ENCODE measurements at regions not wholly inside any gene's neighbourhood (a gene's known extent, or its start where the extent isn't known, plus 50 kb on each side); places are given as distances from the start of the nearest gene placed in this dataset.

DNA sequence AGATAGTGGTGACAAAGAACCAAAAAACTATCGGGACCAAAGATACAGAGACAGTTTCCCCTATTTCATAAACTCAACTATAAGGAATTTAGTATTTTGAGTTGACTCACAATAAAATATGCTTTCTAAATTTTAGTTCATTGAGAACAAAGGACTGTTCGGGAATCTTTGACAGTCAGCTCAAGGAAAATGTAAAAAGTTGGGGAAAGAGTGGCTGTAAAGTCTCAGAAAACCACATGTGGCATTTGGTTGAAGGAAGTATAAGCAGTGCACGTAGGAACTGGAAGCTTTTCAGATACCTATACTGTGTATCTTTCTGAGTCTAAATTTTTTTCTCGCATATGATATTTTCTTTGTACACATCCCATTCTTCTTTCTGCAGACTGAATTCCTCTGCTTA lies 688.9 kb downstream of the KCNA4 start:
- DNase-seq (no peak), ATAC-seq (no peak)
- intact Hi-C loops (cut with DNase I) = loop anchor here in 1 of 10 donors (5.0 kb wide), 1 partner anchor 1631 kb away; no protein-coding TSS in a partner anchor
- WGBS, 2 donors = 78 to 88% methylated on average over 4 of the region's 4 CpGs
- H3K9me3 ChIP-seq = no peaks in the 10 kb centered on the region
- H3K27me3 ChIP-seq = peaks cover 0 to 2% (median 0%) of the 10 kb centered on the region in 7 donors
- no peaks in the 10 kb centered on the region for H3K4me1 ChIP-seq
- H3K27ac ChIP-seq = no peak overlapping the region
- TF ChIP-seq, protein P1, sequence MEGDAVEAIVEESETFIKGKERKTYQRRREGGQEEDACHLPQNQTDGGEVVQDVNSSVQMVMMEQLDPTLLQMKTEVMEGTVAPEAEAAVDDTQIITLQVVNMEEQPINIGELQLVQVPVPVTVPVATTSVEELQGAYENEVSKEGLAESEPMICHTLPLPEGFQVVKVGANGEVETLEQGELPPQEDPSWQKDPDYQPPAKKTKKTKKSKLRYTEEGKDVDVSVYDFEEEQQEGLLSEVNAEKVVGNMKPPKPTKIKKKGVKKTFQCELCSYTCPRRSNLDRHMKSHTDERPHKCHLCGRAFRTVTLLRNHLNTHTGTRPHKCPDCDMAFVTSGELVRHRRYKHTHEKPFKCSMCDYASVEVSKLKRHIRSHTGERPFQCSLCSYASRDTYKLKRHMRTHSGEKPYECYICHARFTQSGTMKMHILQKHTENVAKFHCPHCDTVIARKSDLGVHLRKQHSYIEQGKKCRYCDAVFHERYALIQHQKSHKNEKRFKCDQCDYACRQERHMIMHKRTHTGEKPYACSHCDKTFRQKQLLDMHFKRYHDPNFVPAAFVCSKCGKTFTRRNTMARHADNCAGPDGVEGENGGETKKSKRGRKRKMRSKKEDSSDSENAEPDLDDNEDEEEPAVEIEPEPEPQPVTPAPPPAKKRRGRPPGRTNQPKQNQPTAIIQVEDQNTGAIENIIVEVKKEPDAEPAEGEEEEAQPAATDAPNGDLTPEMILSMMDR (IDR thresholded peaks at IDR 0.05) = no peak
- no peaks in the 10 kb centered on the region for H3K36me3 ChIP-seq
- no peak overlapping the region for H3K4me3 ChIP-seq

DNA sequence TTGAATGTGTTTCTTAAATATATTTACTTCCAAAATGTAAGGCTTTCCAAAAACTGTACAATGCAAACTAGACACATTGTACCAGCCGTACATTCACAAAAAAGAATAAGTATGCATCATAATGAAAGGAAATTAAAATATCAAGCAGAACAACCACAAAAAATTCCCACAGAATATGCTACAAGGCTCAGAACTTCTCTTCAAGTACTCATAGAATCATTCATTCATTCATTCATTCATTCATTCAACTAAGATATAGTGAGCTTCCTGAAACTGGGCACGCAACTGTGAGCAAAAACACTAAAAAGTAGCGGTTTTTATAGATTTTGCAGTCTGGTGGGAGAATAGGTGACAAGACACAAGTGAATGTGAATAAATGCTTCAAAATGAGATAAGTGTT lies 690.1 kb downstream of the KCNA4 start:
- ATAC-seq = no peak
- 90 to 97% methylated on average over 3 of the region's 3 CpGs for WGBS, 2 donors
- Histone ChIP-seq H3K9me3 (no peaks in the 10 kb centered on the region), H3K4me1 (no peaks in the 10 kb centered on the region), H3K27me3 (no peaks in the 10 kb centered on the region), H3K27ac (no peak overlapping the region), H3K4me3 (no peak overlapping the region), H3K36me3 (no peaks in the 10 kb centered on the region)
- TF ChIP-seq, protein P1 (IDR thresholded peaks at IDR 0.05) = no peak
- intact Hi-C loops (cut with DNase I) = loop anchor here in 1 of 10 donors (5.0 kb wide), 1 partner anchor 1629 kb away; no protein-coding TSS in a partner anchor
- no peak for DNase-seq

DNA sequence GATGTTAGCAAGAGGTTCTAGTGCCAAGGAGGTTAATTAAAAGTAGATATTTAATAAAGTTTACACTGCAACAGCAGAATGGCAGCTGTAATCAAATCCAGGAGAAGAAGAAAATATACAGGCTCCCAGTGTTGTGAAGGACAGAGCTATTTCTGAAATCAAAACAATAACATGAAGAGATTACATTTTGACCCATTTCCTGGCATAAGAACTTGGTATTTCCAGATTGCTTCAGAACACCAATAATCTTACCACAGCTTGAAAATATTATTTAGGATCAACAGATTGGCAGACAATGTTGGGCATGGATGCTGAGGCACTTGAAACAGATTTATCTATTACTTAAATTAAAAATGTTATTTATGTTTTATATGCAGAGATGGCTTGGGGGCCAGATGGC lies 692.5 kb downstream of the KCNA4 start:
- Histone ChIP-seq H3K36me3 (no peaks in the 10 kb centered on the region), H3K27ac (no peak overlapping the region), H3K4me1 (no peaks in the 10 kb centered on the region), H3K4me3 (no peak overlapping the region), H3K27me3 (no peaks in the 10 kb centered on the region), H3K9me3 (no peaks in the 10 kb centered on the region)
- intact Hi-C loops (cut with DNase I) = no loop called here
- ATAC-seq = no peak
- no peak for DNase-seq
- TF ChIP-seq, protein P1 (IDR thresholded peaks at IDR 0.05) = no peak

DNA sequence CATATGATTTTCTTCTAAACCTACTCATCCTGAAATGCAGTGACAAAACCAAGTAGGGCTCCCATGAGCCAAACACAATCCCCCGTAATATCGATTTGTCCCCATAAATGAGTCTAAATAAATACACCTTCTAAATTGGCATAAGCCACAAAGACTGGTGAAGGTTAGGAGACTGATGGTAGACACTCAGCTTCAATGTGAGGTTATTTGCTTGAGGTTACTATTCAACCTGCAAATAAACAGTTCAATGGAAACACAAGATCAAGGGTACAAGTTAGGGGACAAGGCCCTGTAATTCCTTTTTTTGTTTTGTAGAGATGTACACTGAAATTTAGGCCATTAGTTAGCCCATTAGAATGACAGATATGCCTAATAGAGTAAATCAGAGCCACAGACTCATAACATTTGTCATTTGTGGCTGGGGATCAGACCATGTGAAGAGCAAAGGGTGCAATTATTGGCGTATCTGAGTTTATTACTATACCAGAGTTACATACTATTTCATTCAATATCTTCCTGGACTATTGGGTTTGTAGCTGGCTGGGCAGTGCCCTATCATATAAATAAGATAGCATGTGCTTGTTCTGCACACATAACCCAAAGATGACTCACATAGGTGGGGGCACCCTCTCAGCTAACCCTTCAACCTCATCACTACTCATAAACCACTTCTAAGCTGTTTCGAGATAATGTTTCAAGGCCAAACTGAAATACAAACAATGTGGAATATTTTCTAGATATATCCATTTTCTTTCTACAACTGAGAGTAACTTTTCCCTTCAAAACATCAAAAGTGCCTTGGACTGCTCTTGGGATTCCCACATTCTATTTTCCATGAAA lies 695.3 kb downstream of the KCNA4 start:
- no peak for ATAC-seq
- H3K4me3 ChIP-seq = no peak overlapping the region
- 92 to 93% methylated on average over 4 of the region's 4 CpGs for WGBS, 2 donors
- no peaks in the 10 kb centered on the region for H3K9me3 ChIP-seq
- H3K27me3 ChIP-seq = no peaks in the 10 kb centered on the region
- H3K4me1 ChIP-seq = no peaks in the 10 kb centered on the region
- TF ChIP-seq, protein P1 (IDR thresholded peaks at IDR 0.05) = no peak
- H3K36me3 ChIP-seq = no peaks in the 10 kb centered on the region
- intact Hi-C loops (cut with DNase I) = no loop called here
- H3K27ac ChIP-seq = no peak overlapping the region
- no peak for DNase-seq
